IMR-90 (cell line): ENCODE measurements at regions not wholly inside any gene's neighbourhood (a gene's known extent, or its start where the extent isn't known, plus 50 kb on each side); places are given as distances from the start of the nearest gene placed in this dataset.

Experiments
- ATAC-seq: fragments of 200-7000 bp; cut with Tn5 transposase; 2 replicates; pipeline ENCODE4 v1.9.1; 2020; ENCODE audit warnings: low read depth, mild to moderate bottlenecking, moderate library complexity
- BruUV-seq: library from RNA; stranded (reverse); fragments of 400-500 nt; replicated peaks from 2 replicates; lab custom pipeline; 2021; lab: Mats Ljungman, UMichigan
- CTCF ChIA-PET: fragments of 300-600 bp; formaldehyde crosslinking; extraction: SDS; loops from one replicate; lab custom pipeline; 2021; ENCODE audit warnings: antibody characterized with exemption; lab: Yijun Ruan, JAX
- POLR2A ChIA-PET: fragments of 300-600 bp; sonication (Branson Sonifier 250); formaldehyde crosslinking; loops from one replicate; lab custom pipeline; 2022; ENCODE audit warnings: antibody characterized with exemption; ENCODE audit not compliant: unreplicated experiment; lab: Charles Lee
- DNase-seq: peaks from one replicate; pipeline ENCODE4 v3.0.0; 2013
- H2AFZ ChIP-seq: replicated peaks from 2 replicates; pipeline ENCODE3; 2013; ENCODE audit warnings: low read length, mild to moderate bottlenecking; ENCODE audit not compliant: poor library complexity
- H2AK5ac ChIP-seq: 2 replicates; pipeline ENCODE4 v1.6.1; 2013; ENCODE audit warnings: low read depth, low read length, inconsistent platforms
- H2AK9ac ChIP-seq: replicated peaks from 2 replicates; pipeline ENCODE3; 2013; ENCODE audit warnings: mild to moderate bottlenecking, low read depth, low read length, moderate library complexity; ENCODE audit not compliant: poor library complexity
- H2BK120ac ChIP-seq: 2 replicates; pipeline ENCODE4 v1.6.1; 2013; ENCODE audit warnings: low read depth, low read length, inconsistent platforms
- H2BK15ac ChIP-seq: 3 replicates; pipeline ENCODE4 v1.6.1; 2013; ENCODE audit warnings: low read depth, low read length, inconsistent platforms
- H2BK20ac ChIP-seq: 2 replicates; pipeline ENCODE4 v1.6.1; 2013; ENCODE audit warnings: low read depth, mild to moderate bottlenecking, inconsistent platforms, low read length, moderate library complexity
- H2BK5ac ChIP-seq: 2 replicates; pipeline ENCODE4 v1.6.1; 2013; ENCODE audit warnings: mild to moderate bottlenecking, low read depth, low read length, inconsistent platforms; ENCODE audit not compliant: poor library complexity, severe bottlenecking
- H3K14ac ChIP-seq: replicated peaks from 2 replicates; pipeline ENCODE4 v1.6.1; 2013; ENCODE audit warnings: low read depth, low read length, inconsistent platforms
- H3K18ac ChIP-seq: 2 replicates; pipeline ENCODE4 v1.6.1; 2013; ENCODE audit warnings: low read depth, low read length, control low read depth
- H3K23ac ChIP-seq: 2 replicates; pipeline ENCODE4 v1.6.1; 2013; ENCODE audit warnings: low read depth, low read length, inconsistent platforms
- H3K27ac ChIP-seq: 2 replicates; pipeline ENCODE4 v1.5.1; 2013; ENCODE audit warnings: mild to moderate bottlenecking, control low read depth, low read length; ENCODE audit not compliant: insufficient read depth
- H3K27me3 ChIP-seq: 2 replicates; pipeline ENCODE4 v1.6.1; 2013; ENCODE audit warnings: low read length; ENCODE audit not compliant: control insufficient read depth, insufficient read depth
- H3K36me3 ChIP-seq: 2 replicates; pipeline ENCODE4 v1.6.1; 2013; ENCODE audit warnings: low read length, mixed read lengths; ENCODE audit not compliant: control insufficient read depth, insufficient read depth
- H3K4ac ChIP-seq: 2 replicates; pipeline ENCODE4 v1.6.1; 2013; ENCODE audit warnings: low read depth, low read length, inconsistent platforms
- H3K4me1 ChIP-seq: 2 replicates; pipeline ENCODE4 v1.6.1; 2013; ENCODE audit warnings: low read length, mixed read lengths; ENCODE audit not compliant: control insufficient read depth, insufficient read depth
- H3K4me2 ChIP-seq: 2 replicates; pipeline ENCODE4 v1.6.1; 2013; ENCODE audit warnings: low read depth, mild to moderate bottlenecking, control low read depth, low read length, moderate library complexity
- H3K4me3 ChIP-seq: 2 replicates; pipeline ENCODE4 v1.5.1; 2013; ENCODE audit warnings: low read depth, mild to moderate bottlenecking, control low read depth, low read length, moderate library complexity; ENCODE audit not compliant: insufficient read depth
- H3K56ac ChIP-seq: 2 replicates; pipeline ENCODE4 v1.6.1; 2013; ENCODE audit warnings: low read length, inconsistent platforms; ENCODE audit not compliant: insufficient read depth; ENCODE audit errors: extremely low read depth
- H3K79me1 ChIP-seq, 2 experiments: 2 replicates each; pipeline ENCODE4 v1.6.1; 2013; ENCODE audit warnings: low read length in 2 of 2, inconsistent platforms in 1 of 2, low read depth in 1 of 2
- H3K9ac ChIP-seq: 2 replicates; pipeline ENCODE4 v1.6.1; 2013; ENCODE audit warnings: low read depth, low read length, control low read depth
- H3K9me1 ChIP-seq: 2 replicates; pipeline ENCODE4 v1.6.1; 2013; ENCODE audit warnings: low read length, inconsistent platforms; ENCODE audit not compliant: insufficient read depth
- H3K9me3 ChIP-seq: 2 replicates; pipeline ENCODE4 v1.6.1; 2013; ENCODE audit warnings: low read length; ENCODE audit not compliant: control insufficient read depth, insufficient read depth
- H4K20me1 ChIP-seq: 2 replicates; pipeline ENCODE4 v1.6.1; 2013; ENCODE audit warnings: low read length, inconsistent platforms; ENCODE audit not compliant: insufficient read depth
- H4K5ac ChIP-seq: 2 replicates; pipeline ENCODE4 v1.6.1; 2013; ENCODE audit warnings: mild to moderate bottlenecking, low read depth, low read length, control low read depth
- H4K8ac ChIP-seq, 2 experiments: 2 replicates each; pipeline ENCODE4 v1.6.1; 2013; ENCODE audit warnings: low read depth in 2 of 2, low read length in 2 of 2, control low read depth in 1 of 2, inconsistent platforms in 1 of 2
- H4K91ac ChIP-seq: 2 replicates; pipeline ENCODE4 v1.6.1; 2013; ENCODE audit warnings: low read depth, low read length, inconsistent platforms; ENCODE audit not compliant: insufficient read depth
- CEBPB ChIP-seq: IDR thresholded peaks from 2 replicates; pipeline ENCODE4 v1.6.1; 2012; ENCODE audit warnings: low read depth, low read length, improper control_type of control experiment
- RFX5 ChIP-seq: IDR thresholded peaks from 2 replicates; pipeline ENCODE4 v1.8.0; 2012; ENCODE audit warnings: low read depth, mild to moderate bottlenecking, low read length, moderate library complexity
- WGBS, 2 experiments: methylation state at CpG; one replicate each; pipeline versions ENCODE4 v1.1.5 to v1.1.7; 2013; ENCODE audit warnings: missing lambda C conversion rate in 2 of 2; ENCODE audit not compliant: insufficient read length in 1 of 2; ENCODE audit errors: extremely low coverage in 2 of 2; 5-methylcytosine and 5-hydroxymethylcytosine counted together
- dilution Hi-C: fragments of 300-500 bp; cut with HindIII; formaldehyde crosslinking; loops from one replicate; pipeline ENCODE4 v1.14.3; 2018; ENCODE audit warnings: low sequenced_read_pairs; ENCODE audit not compliant: unreplicated experiment
- in situ Hi-C: fragments of 300-500 bp; cut with MboI; formaldehyde crosslinking; loops from 3 replicates; pipeline ENCODE4 v1.14.3; 2019; ENCODE audit warnings: low sequenced_read_pairs, inconsistent platforms, mixed read lengths
- intact Hi-C: fragments of 100-400 bp; cut with micrococcal nuclease; formaldehyde crosslinking; loops from 2 replicates; pipeline ENCODE4 v1.10.0; 2022

DNA sequence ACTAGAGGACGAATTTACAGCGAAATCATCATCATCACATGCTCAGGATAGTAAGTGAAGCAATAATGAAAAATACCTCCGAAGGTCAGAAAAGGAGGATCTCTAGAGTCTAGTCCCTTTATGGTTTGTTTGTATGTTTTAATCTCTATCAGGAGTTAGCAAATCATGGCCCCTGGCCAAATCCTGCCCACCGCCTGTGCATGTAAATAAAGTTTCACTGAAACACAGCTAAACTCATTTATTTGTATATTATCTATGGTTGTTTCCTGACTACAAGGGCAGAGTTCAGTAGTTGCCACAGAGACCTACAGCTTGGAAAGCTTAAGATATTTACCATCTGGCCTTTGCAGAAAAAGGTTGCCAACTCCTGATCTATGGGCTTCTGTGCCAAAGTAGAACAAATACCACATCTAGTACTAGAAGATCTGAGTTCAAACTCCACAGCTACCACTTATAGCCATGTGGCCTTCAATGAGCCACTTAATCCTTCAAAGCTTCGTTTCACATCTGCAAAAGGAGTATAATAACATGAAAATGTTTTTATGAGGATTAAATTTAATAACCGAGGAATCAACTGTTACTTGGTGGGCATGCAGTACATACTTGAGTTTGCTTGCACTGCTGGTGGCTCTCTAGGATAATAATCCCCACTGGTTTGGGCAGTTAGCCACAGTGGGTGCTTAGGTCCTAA is 94.0 kb upstream of the KIF26B start:
- CTCF ChIA-PET: interaction anchor here (0.7 to 2.2 kb wide), 4 partner anchors 10 to 95 kb away, joined by 3 to 9 read pairs (median 3); no protein-coding TSS in a partner anchor
- H3K27ac ChIP-seq: no peak overlapping the region
- ATAC-seq: peak; percentile 76

More for the DNA sequence above, 94.0 kb upstream of the KIF26B start:
- Histone ChIP-seq H4K5ac (no peak overlapping the region), H2BK15ac (no peak overlapping the region), H2AFZ (no peak overlapping the region), H3K14ac (no peak overlapping the region), H4K91ac (no peak overlapping the region), H2AK5ac (no peak overlapping the region), H3K79me1 (no peaks in the 10 kb centered on the region), H3K4me3 (no peak overlapping the region), H3K23ac (no peak overlapping the region), H2BK5ac (no peak overlapping the region), H3K27me3 (no peaks in the 10 kb centered on the region), H2AK9ac (no peak overlapping the region), H2BK20ac (no peak overlapping the region), H3K4me2 (no peak overlapping the region; the same call in 1 of the 2 replicates), H2BK120ac (no peak overlapping the region), H4K8ac (no peak overlapping the region), H3K9me3 (no peaks in the 10 kb centered on the region), H3K56ac (no peak overlapping the region), H3K9me1 (no peaks in the 10 kb centered on the region), H3K4ac (no peak overlapping the region), H3K9ac (no peak overlapping the region), H4K20me1 (no peaks in the 10 kb centered on the region), H3K18ac (no peak overlapping the region), H3K4me1 (no peaks in the 10 kb centered on the region), H3K36me3 (no peaks in the 10 kb centered on the region)
- no CpG with 5 or more reads among the region's 6 CpGs for WGBS, 2 experiments
- TF ChIP-seq CEBPB: peak; percentile 49
- TF ChIP-seq RFX5: no peak
- peak; percentile 38 for DNase-seq
- BruUV-seq: no TSS peak
- POLR2A ChIA-PET: interaction anchor here (0.6 kb wide), 1 partner anchor 14 kb away, joined by 12 read pairs; no protein-coding TSS in a partner anchor
- dilution Hi-C loops (no loop called here), in situ Hi-C loops (no loop called here), intact Hi-C loops (no loop called here)
